ENCODE measurements at regions not wholly inside any gene's neighbourhood (a gene's known extent, or its start where the extent isn't known, plus 50 kb on each side); places are given as distances from the start of the nearest gene placed in this dataset.

GRCh38 chr10:124296121-124296812 lies 122.5 kb downstream of the OAT start:
- DNase-seq, result no peak
- Mint-ChIP-seq H3K27ac (ENCODE audit: unreplicated experiment) (no peak overlapping the region), H3K9me3 (ENCODE audit: unreplicated experiment) (peaks cover 5% of the 10 kb centered on the region), H3K36me3 (ENCODE audit: unreplicated experiment) (peaks cover 11% of the 10 kb centered on the region), H3K4me1 (ENCODE audit: low read depth, unreplicated experiment) (no peaks in the 10 kb centered on the region), H3K4me3 (ENCODE audit: unreplicated experiment) (no peak overlapping the region), H3K27me3 (ENCODE audit: unreplicated experiment) (peaks cover 2% of the 10 kb centered on the region)
- no peak for TF ChIP-seq CTCF (IDR thresholded peaks at IDR 0.05; ENCODE audit: partially characterized antibody, unreplicated experiment)

- Mint-ChIP-seq H3K36me3 (ENCODE audit: unreplicated experiment) (peaks cover under 1% of the 10 kb centered on the region), H3K9me3 (ENCODE audit: unreplicated experiment) (peaks cover under 1% of the 10 kb centered on the region), H3K27ac (ENCODE audit: unreplicated experiment) (no peak overlapping the region), H3K4me1 (ENCODE audit: low read depth, unreplicated experiment) (peaks cover under 1% of the 10 kb centered on the region), H3K27me3 (ENCODE audit: unreplicated experiment) (peaks cover 4% of the 10 kb centered on the region), H3K4me3 (ENCODE audit: unreplicated experiment) (no peak overlapping the region)
- DNase-seq, result no peak
- no peak for TF ChIP-seq CTCF (IDR thresholded peaks at IDR 0.05; ENCODE audit: partially characterized antibody, unreplicated experiment)
Observed at GRCh38 chr10:124294811-124295770, 123.6 kb downstream of the OAT start.

GRCh38 chr10:124293616-124294449 lies 124.9 kb downstream of the OAT start:
- Mint-ChIP-seq H3K4me1 (ENCODE audit: low read depth, unreplicated experiment) (peaks cover 4% of the 10 kb centered on the region), H3K4me3 (ENCODE audit: unreplicated experiment) (no peak overlapping the region), H3K27ac (ENCODE audit: unreplicated experiment) (no peak overlapping the region), H3K9me3 (ENCODE audit: unreplicated experiment) (peaks cover 2% of the 10 kb centered on the region), H3K27me3 (ENCODE audit: unreplicated experiment) (peaks cover 4% of the 10 kb centered on the region), H3K36me3 (ENCODE audit: unreplicated experiment) (no peaks in the 10 kb centered on the region)
- TF ChIP-seq CTCF (IDR thresholded peaks at IDR 0.05; ENCODE audit: partially characterized antibody, unreplicated experiment), result no peak
- DNase-seq, result no peak

- H3K4me1 Mint-ChIP-seq (ENCODE audit: low read depth, unreplicated experiment), result peaks cover 4% of the 10 kb centered on the region
- no peak overlapping the region for H3K4me3 Mint-ChIP-seq (ENCODE audit: unreplicated experiment)
- no peak overlapping the region for H3K27ac Mint-ChIP-seq (ENCODE audit: unreplicated experiment)
- peaks cover 2% of the 10 kb centered on the region for H3K9me3 Mint-ChIP-seq (ENCODE audit: unreplicated experiment)
- DNase-seq, result no peak
- no peak for TF ChIP-seq CTCF (IDR thresholded peaks at IDR 0.05; ENCODE audit: partially characterized antibody, unreplicated experiment)
- peaks cover 4% of the 10 kb centered on the region for H3K27me3 Mint-ChIP-seq (ENCODE audit: unreplicated experiment)
- no peaks in the 10 kb centered on the region for H3K36me3 Mint-ChIP-seq (ENCODE audit: unreplicated experiment)
Observed at GRCh38 chr10:124292911-124293615, 125.7 kb downstream of the OAT start.
